ENCODE measurements at regions not wholly inside any gene's neighbourhood (a gene's known extent, or its start where the extent isn't known, plus 50 kb on each side); places are given as distances from the start of the nearest gene placed in this dataset.

- Histone ChIP-seq H3K27ac (ENCODE audit: low read length) (no peak overlapping the region), H3K4me3 (ENCODE audit: low read depth in 1 of 2, low read length in 2 of 2) (no peak overlapping the region), H3K27me3 (ENCODE audit: insufficient read depth, low read length, poor library complexity) (no peaks in the 10 kb centered on the region), H3K9ac (ENCODE audit: low read depth, low read length) (no peak overlapping the region), H3K4me2 (ENCODE audit: insufficient read depth, low read length) (no peak overlapping the region), H4K20me1 (ENCODE audit: insufficient read depth, low read length) (no peaks in the 10 kb centered on the region), H3K4me1 (ENCODE audit: insufficient read depth, low read length) (no peaks in the 10 kb centered on the region), H3K79me2 (ENCODE audit: insufficient read depth, low read length) (no peaks in the 10 kb centered on the region), H3K9me3 (ENCODE audit: insufficient read depth, low read length, severe bottlenecking) (no peaks in the 10 kb centered on the region), H3K36me3 (ENCODE audit: insufficient read depth, low read length) (no peaks in the 10 kb centered on the region), H2AFZ (ENCODE audit: low read depth, low read length) (no peak overlapping the region)
- DNase-seq (no peak), ATAC-seq (ENCODE audit: insufficient read depth, low read depth) (no peak)
- TF ChIP-seq CTCF (IDR thresholded peaks at IDR 0.05; ENCODE audit: borderline replicate concordance, extremely low read depth, low read length, poor library complexity, severe bottlenecking) (no peak), EZH2 (IDR thresholded peaks at IDR 0.05; ENCODE audit: borderline replicate concordance, low read depth, low read length, severe bottlenecking) (no peak)
Measured at GRCh38 chr2:168380500-168380899, 75.6 kb upstream of the CERS6 start.

GRCh38 chr2:168392024-168392423 is 64.0 kb upstream of the CERS6 start:
- no peak for TF ChIP-seq EZH2 (IDR thresholded peaks at IDR 0.05; ENCODE audit: borderline replicate concordance, low read depth, low read length, severe bottlenecking)
- TF ChIP-seq CTCF (IDR thresholded peaks at IDR 0.05; ENCODE audit: borderline replicate concordance, extremely low read depth, low read length, poor library complexity, severe bottlenecking) = no peak
- H3K27me3 ChIP-seq (ENCODE audit: insufficient read depth, low read length, poor library complexity) = peaks cover 2% of the 10 kb centered on the region
- H3K4me2 ChIP-seq (ENCODE audit: insufficient read depth, low read length) = no peak overlapping the region
- no peaks in the 10 kb centered on the region for H3K9me3 ChIP-seq (ENCODE audit: insufficient read depth, low read length, severe bottlenecking)
- H3K36me3 ChIP-seq (ENCODE audit: insufficient read depth, low read length) = no peaks in the 10 kb centered on the region
- H3K4me3 ChIP-seq (ENCODE audit: low read depth in 1 of 2, low read length in 2 of 2) = no peak overlapping the region
- no peak overlapping the region for H2AFZ ChIP-seq (ENCODE audit: low read depth, low read length)
- ATAC-seq (ENCODE audit: insufficient read depth, low read depth) = no peak
- H4K20me1 ChIP-seq (ENCODE audit: insufficient read depth, low read length) = no peaks in the 10 kb centered on the region
- no peak overlapping the region for H3K9ac ChIP-seq (ENCODE audit: low read depth, low read length)
- no peaks in the 10 kb centered on the region for H3K79me2 ChIP-seq (ENCODE audit: insufficient read depth, low read length)
- H3K4me1 ChIP-seq (ENCODE audit: insufficient read depth, low read length) = no peaks in the 10 kb centered on the region
- no peak overlapping the region for H3K27ac ChIP-seq (ENCODE audit: low read length)
- DNase-seq = no peak

GRCh38 chr2:168392797-168393196 is 63.3 kb upstream of the CERS6 start:
- DNase-seq (no peak), ATAC-seq (ENCODE audit: insufficient read depth, low read depth) (no peak)
- no peak for TF ChIP-seq CTCF (IDR thresholded peaks at IDR 0.05; ENCODE audit: borderline replicate concordance, extremely low read depth, low read length, poor library complexity, severe bottlenecking)
- no peak for TF ChIP-seq EZH2 (IDR thresholded peaks at IDR 0.05; ENCODE audit: borderline replicate concordance, low read depth, low read length, severe bottlenecking)
- no peaks in the 10 kb centered on the region for H3K4me1 ChIP-seq (ENCODE audit: insufficient read depth, low read length)
- H4K20me1 ChIP-seq (ENCODE audit: insufficient read depth, low read length) = no peaks in the 10 kb centered on the region
- no peak overlapping the region for H3K4me2 ChIP-seq (ENCODE audit: insufficient read depth, low read length)
- no peaks in the 10 kb centered on the region for H3K36me3 ChIP-seq (ENCODE audit: insufficient read depth, low read length)
- peaks cover 2% of the 10 kb centered on the region for H3K27me3 ChIP-seq (ENCODE audit: insufficient read depth, low read length, poor library complexity)
- no peak overlapping the region for H3K9ac ChIP-seq (ENCODE audit: low read depth, low read length)
- H3K27ac ChIP-seq (ENCODE audit: low read length) = no peak overlapping the region
- H3K79me2 ChIP-seq (ENCODE audit: insufficient read depth, low read length) = no peaks in the 10 kb centered on the region
- no peaks in the 10 kb centered on the region for H3K9me3 ChIP-seq (ENCODE audit: insufficient read depth, low read length, severe bottlenecking)
- H2AFZ ChIP-seq (ENCODE audit: low read depth, low read length) = no peak overlapping the region
- H3K4me3 ChIP-seq (ENCODE audit: low read depth in 1 of 2, low read length in 2 of 2) = no peak overlapping the region

- no peak for DNase-seq
- H3K27ac ChIP-seq (ENCODE audit: low read length) = no peak overlapping the region
- no peak for ATAC-seq (ENCODE audit: insufficient read depth, low read depth)
- no peak overlapping the region for H3K4me3 ChIP-seq (ENCODE audit: low read depth in 1 of 2, low read length in 2 of 2)
- no peaks in the 10 kb centered on the region for H3K36me3 ChIP-seq (ENCODE audit: insufficient read depth, low read length)
- H3K79me2 ChIP-seq (ENCODE audit: insufficient read depth, low read length) = no peaks in the 10 kb centered on the region
- H3K27me3 ChIP-seq (ENCODE audit: insufficient read depth, low read length, poor library complexity) = peaks cover 2% of the 10 kb centered on the region
- H2AFZ ChIP-seq (ENCODE audit: low read depth, low read length) = no peak overlapping the region
- H3K9me3 ChIP-seq (ENCODE audit: insufficient read depth, low read length, severe bottlenecking) = no peaks in the 10 kb centered on the region
- no peaks in the 10 kb centered on the region for H4K20me1 ChIP-seq (ENCODE audit: insufficient read depth, low read length)
- H3K4me2 ChIP-seq (ENCODE audit: insufficient read depth, low read length) = no peak overlapping the region
- H3K9ac ChIP-seq (ENCODE audit: low read depth, low read length) = no peak overlapping the region
- TF ChIP-seq EZH2 (IDR thresholded peaks at IDR 0.05; ENCODE audit: borderline replicate concordance, low read depth, low read length, severe bottlenecking) = no peak
- no peak for TF ChIP-seq CTCF (IDR thresholded peaks at IDR 0.05; ENCODE audit: borderline replicate concordance, extremely low read depth, low read length, poor library complexity, severe bottlenecking)
- no peaks in the 10 kb centered on the region for H3K4me1 ChIP-seq (ENCODE audit: insufficient read depth, low read length)
Measured at GRCh38 chr2:168394262-168394661, 61.8 kb upstream of the CERS6 start.
